Middle frontal gyrus (tissue), 1 donor: ENCODE measurements at regions not wholly inside any gene's neighbourhood (a gene's known extent, or its start where the extent isn't known, plus 50 kb on each side); places are given as distances from the start of the nearest gene placed in this dataset.
"Not testable (repeated sequence)": the region's sequence is repeated elsewhere in the genome, so short reads cannot be mapped to it uniquely, and the experiment has no call there.

ENCODE experiments used
- DNase-seq: peaks from one replicate; pipeline ENCODE4 v3.0.0-alpha.2; 2015; ENCODE audit warnings: low spot score; ENCODE audit errors: extremely low spot score

DNA sequence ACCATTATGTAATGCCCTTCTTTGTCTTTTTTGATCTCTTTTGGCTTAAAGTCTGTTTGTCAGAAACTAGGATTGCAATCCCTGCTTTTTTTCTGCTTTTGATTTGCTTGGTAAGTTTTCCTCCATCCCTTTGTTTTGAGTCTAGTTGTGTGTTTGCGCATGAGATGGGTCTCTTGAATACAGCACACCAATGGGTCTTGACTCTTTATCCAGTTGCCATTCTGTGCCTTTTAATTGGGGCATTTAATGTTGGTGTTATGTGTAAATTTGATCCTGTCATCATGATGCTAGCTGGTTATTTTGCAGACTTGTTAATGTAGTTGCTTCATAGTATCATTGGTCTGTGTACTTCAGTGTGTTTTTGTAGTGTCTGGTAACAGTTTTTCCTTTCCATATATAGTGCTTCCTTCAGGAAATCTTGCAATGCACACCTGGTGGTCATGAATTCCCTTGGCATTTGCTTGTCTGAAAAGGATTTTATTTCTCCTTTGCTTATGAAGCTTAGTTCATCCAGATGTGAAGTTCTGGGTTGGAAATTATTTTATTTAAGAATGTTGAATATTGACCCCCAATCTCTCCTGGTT lies 416.9 kb downstream of the SPRY2 start:
- not testable (repeated sequence) for DNase-seq

DNA sequence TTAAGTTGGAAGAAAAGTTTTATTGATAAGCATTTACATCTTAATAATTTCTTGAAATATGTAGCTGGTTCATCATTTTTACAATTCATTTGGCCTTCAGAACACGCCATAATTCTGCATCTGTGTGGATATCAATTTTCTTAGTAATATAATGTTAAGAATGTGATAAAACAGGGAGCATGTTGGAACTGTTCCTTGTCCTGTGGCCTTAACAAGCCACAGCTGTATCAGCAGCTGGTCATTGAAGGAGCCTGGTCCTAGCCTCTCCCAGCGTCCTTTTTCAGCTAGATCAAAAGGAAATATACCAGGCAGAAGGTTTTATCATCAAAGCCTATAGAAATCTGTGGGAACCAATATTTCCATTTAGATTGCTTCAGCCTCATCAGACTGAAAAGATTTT lies 421.8 kb downstream of the SPRY2 start:
- DNase-seq, result no peak

DNA sequence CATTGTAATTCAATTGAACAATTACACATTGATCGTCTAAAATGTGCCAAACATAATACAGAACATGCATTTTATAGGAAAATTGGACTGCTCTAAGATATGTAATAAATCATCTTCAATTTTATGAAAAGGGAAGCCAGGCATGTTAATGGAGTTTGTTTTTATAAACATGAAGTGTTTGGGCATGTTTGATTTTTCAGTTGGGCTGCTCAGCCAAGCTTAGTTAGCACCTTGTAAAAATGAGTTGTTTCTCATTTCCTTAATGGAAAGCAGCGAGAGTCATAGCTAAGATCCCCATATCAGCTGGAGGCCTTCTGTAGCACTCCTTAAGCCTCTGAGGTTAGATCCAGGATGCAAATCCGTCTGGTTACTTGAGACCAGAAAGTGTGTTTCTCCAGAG lies 422.3 kb downstream of the SPRY2 start:
- no peak for DNase-seq

DNA sequence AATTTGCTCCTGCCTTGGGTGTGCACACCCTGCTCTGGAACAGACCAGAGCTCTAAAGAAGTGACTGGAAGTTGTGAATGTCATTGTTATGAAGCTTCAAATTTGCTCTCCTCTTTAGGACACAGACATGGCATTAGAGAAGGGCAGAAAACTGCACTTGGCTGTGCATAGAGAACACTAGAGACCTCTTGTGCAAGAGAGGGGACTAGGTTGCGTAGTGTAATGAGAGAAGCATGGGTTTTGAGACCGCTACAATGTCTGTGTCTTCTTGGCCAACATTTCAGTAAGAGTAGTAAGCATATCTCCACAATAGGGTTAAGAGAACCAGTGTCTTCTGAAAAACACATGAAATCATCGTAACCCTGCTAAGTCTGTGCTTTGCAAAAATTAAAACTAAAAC lies 423.3 kb downstream of the SPRY2 start:
- DNase-seq, result no peak

DNA sequence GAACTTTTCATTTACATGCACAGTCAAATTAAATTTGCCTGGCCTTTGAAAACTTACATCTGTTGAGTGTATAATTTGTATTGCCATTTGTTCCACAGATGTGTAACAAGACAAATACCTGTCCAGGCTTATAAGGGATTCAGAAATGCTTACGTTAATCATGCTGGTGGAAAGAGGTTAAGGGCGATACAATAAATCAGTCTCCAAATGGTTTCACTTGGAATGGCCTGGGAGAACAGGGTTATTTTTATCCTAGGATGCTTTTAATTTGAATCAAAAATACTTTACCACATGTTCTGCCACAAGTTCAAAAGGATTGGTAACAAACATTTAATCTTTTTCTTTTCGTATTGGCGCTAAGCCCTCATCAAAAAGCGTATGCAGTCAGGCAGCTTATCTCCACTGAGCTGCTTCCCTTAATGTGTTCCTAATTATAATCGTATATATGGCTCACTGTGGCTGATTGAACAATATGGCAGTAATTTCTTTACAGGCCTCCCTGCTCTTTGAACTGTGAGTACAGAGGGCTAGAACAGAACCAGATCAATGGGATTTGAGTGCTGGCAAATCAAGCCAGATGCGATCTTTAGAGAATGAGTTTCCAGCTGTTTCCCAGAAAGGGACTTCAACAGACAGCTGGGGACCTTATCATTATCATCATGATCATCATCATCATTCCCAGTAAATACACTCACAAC lies 425.7 kb downstream of the SPRY2 start:
- DNase-seq, result no peak

DNA sequence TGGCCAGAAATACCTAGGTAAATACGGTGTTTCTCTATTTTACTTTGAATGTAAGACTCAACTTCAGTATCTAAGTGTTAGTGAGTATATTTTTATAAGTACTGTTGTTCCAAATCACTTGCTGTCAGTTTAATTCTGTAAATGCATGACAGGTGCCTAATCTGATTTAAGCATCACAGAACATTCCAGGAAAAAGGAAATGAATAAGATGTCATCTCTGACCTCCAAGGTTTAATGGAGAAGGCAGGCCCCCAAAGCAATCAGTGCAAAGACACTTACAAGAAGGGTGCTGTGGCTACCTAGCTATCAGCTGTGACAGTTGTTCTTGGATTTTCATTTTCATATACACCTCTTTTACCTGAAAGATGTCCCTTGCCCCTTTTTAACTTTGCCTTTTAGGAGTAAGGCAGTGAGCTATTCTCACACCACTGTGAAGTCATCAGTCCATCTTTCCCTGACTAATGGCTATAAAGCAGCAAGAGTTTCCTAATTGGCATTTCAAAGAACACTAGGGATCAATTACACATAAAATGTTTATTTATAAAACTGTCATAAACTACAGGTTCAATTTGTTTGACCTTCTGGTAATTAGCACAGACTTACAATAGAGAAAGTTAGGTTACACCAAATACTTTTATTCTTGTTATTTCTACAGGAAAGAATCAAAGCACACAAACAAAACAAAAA lies 427.6 kb downstream of the SPRY2 start:
- DNase-seq, result no peak

DNA sequence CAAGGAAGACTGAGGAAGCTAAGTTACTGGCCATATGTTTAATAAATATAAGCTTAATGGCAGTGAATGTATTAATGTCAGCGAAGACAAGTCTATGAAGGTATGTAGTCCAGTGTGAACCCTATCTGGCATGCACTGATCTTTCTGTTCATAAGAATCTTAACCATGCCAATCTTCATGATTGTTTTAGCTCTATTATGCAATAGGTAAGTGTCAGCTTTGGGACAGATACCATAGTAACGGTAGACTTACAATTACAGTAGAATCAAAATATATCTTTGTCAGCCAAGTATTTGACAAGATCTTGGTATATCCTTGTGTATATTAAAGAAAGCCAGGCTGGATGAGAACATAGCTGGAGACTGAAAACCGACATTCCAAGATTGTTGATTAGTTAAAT lies 428.5 kb downstream of the SPRY2 start:
- DNase-seq, result no peak

DNA sequence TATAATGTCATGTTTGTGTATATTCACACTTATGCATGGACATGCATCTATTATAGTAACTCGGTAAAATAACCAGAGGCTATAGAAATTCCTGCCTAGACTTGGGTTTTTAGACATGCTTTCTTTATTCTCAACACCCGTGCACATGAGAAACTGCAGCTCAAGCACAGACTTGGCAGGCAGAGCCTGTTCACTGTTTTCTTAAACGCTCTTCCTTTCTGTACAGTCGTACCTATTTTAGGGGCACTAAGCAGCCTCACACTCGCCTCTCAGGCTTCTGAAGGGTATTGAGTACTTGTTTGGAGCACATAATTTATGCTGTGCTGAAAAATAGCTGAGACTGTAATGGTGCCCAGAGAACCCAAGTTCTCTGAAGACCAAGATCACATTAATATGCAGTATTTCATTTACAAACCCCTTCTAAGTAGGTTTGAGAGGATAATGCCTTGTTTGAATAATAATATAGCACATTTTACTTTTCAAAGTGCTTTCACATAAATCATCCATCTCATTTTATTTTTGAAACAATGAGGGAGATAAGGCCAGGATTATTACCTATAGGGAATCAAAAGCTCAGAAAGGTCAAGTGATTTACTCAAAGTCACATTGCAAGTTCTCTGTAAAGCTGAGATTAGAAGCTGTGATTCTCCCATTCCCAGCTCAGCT lies 429.9 kb downstream of the SPRY2 start:
- no peak for DNase-seq

DNA sequence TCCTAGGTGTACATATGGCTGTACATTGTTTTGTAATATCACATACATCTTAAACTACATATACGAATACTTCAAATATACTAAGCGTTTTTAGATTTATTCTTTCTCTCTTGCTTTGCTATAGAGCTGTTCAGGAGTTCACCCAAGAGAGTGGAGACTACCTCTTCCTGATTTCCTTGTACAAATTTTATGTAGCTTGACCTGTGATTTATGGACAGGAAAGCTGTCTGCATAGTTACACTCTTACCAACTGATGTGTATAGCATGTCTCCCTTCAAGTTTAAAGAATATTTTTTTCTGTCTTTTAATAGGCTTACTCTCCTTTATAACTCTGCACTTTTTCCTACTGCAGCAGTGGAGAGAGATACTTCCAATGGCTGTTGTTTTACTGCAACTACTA lies 428.7 kb downstream of the NDFIP2 start:
- DNase-seq, result no peak

DNA sequence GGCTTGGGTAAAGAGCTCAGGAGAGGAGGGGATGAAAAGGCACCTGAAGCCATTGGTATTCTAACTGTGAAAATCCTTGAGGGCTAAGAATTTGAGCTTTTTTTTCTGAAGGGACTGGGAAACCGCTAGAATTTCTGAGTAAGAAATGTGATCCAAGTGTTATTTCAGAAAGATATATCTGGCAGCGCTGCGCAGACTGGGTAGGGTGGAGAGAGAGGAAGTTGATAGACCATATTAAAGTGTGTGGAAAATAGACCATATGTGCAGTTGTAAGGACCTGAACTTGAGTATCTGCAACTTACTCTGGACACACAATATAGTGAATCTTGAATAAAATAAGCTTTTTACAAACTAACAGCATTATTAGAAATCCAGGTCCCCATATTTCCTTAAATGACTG lies 427.4 kb downstream of the NDFIP2 start:
- DNase-seq, result no peak

DNA sequence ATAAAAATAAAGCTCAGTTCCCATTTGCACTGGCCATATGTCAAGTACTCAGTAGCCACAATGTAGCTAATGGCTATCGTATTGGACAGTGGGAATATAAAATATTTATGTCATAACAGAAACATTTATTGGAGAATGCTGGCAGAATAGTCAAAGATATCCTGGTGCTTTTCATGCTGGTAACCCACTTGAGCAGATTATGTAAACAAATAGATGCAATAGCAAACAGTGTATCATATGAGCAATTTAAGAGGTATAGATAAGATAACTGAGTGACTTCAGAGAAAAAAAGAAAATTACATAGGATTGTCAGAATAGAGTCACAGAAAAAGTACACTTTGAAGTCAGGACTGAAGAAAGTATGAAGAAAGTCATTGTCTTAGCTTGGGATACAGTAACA lies 426.6 kb downstream of the NDFIP2 start:
- no peak for DNase-seq

DNA sequence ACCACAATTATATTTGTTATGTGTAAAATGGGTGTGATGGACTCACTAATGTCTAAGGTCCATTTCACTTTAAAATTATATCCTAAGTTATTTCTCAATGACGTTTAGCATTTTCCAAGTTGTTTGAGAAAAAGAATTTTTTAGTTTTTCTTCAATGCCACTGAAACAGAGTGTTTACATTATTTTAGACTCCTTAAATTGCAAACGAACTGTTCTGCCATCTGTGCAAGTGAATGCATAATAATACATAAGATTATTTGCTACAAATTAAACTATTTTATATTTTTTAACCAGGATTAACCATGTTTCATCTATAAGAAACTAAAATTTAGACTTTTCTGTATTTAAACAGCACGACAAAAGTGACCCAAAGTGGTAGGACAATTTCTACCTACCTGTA lies 425.4 kb downstream of the NDFIP2 start:
- no peak for DNase-seq

DNA sequence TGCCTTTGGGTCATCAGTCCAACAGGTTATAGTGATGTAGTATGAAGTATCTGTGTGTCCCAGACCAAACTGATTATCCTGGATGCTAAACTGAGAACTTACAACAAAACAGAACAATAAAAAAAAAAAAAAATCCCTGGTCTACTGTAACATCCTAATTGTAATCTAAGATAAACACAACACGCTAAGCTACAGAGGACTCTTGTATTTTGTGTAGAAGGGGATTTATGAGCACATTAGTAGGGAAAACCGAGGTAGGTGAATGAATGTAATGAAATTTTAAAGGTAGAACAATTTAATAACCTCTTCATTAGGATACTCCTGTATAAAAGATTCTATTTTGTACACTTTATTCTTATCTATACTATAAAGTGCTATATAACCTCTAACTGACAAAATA lies 424.1 kb downstream of the NDFIP2 start:
- no peak for DNase-seq

DNA sequence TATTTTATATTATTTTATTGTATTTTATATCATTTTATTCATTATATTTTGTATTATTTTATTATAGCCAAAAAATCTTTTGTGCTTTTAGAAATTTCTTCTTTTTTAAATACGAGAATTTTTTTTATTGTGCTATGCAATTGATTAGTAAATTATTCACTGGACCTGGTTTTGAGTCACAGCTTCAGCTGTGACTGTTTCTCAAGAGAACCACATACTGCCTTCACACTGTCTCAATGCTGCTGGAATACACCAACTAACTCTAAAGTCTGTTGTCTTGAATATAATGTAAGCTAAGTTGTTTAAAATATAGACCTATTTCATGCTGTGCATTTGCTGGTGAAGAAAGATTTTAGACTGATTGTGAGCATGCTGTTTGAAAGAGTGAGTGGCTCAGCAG lies 423.6 kb downstream of the NDFIP2 start:
- no peak for DNase-seq

DNA sequence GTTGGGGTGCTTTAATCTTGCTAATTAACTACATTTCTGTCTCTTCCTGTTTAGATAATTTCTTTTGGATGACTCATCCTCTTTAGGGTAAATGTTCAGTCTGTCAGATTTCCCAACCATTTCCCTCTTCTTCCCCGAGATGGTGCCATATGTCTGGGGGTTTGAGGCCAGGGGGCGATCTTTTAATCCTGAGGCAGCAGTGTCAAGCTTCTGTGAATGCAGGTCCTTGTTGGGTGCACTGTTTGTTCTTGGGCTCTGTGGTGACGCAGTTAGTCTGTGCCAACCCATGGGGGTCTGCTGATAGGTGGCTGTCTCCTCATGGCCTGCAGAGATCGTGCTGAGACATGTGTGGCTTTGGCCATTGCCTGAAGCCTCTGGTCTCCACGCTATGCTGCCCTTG lies 420.4 kb downstream of the NDFIP2 start:
- no peak for DNase-seq

DNA sequence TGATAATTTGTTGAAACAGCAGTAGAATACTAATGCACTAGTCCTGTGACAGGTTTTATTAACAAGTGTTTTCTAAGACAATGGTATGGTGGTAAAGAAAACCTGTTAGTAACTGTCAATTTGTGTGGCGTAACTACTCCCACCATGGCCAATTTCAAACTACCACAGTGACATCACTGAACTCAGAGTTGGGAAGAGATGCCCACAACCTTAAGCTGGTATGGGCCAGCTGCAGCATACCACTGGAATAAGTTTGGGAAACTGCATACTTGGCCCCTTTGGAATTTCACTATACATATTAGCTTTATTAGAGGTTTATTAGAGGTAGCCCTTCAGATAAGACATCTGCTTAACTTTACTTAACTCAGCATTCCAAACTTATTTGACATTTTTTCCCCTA lies 419.4 kb downstream of the NDFIP2 start:
- no peak for DNase-seq

DNA sequence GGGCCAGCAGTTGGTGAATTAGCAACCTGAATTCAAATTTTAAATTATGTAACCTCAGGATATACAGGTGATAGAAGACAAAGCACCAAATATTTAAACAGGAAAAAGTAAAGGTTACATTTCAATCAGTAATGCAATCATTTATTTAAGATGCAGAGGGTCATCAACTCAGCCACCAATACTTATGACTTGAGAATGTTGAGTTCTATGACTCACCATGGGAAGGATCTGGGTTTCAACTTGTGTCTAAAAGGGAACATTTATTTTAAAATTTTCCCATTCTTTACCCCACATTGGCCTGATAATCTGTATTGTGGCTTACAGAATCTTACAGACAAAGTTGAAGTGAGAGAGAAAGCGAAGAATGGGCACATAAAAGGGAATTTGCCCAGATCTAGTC lies 418.0 kb downstream of the NDFIP2 start:
- no peak for DNase-seq

DNA sequence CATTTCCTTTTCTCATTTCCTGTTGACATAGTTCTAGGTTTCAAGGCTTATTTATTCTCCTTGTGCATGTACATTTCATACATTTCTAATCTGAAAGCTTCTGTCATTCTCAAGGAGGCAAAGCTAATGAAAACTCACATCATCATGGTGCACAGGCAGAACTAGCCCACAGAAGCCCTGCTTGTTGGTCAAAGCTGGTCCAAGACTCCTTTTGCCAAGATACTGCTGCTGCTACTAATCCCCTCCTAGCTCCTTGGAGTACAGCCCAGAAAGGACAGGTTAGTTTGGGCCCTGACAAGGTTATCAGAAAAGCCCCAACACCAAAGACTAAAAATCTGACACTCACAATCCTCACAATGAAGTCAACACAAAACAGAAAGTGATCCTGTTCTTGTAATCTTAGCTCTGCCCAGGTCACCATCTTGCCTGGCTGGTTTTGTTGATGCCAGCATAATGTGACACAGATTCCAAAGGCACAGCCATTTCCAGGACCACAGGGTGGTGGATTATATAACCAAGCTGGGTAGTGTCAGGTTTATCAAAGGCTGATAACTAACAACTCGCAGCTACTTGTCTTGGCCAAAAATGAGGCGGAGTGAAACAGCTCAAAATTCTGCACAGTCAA lies 417.4 kb downstream of the NDFIP2 start:
- no peak for DNase-seq

DNA sequence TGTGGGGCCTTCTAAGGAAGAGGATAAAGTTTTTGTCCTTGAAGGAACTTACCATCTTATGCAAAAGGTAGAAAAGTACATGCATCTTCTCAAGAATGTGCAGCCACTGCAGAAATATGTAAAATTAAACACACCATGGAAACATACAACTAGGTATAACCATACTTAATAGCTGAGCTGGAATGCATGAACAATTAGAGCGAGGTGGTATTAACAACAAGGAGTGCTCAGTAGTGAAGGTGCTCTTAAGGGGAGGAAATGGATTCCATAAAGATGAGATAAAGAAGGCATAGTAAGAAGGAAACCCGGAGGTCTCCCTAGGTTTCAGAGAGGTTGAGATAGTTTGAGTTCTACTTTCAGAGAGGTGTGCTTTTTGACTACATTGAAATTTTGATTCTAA lies 415.9 kb downstream of the NDFIP2 start:
- DNase-seq, result no peak

DNA sequence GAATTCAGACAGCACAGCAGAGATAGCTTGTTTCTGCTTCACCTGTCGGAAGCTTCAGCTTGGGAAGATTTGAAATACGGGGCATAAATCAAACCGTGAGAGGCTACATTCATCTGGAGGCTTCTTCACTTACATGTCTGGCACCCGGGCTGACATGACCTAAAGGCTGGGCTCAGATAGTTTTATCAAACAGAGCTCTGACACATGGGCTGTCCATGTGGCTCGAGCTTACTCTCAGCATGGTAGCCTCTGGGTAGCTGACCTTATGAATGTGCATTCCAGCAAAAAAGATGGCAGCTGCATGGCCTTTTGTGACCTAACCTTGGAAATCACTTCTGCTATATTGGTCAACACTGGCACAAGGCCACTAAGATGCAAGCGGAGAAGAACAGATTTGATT lies 414.5 kb downstream of the NDFIP2 start:
- no peak for DNase-seq

DNA sequence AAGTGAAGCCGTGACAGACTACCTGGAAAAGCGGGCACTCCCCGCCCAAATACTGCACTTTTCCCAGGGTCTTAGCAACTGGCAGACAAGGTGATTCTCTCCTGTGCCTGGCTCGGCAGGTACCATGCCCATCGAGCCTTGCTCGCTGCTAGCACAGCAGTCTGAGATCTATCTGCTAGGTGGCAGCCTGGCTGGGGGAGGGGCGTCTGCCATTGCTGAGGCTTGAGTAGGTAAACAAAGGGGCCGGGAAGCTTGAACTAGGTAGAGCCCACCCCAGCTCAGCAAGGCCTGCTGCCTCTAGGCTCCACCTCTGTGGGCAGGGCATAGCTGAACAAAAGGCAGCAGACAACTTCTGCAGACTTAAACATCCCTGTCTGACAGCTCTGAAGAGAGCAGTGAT lies 406.3 kb downstream of the NDFIP2 start:
- DNase-seq, result not testable (repeated sequence)

DNA sequence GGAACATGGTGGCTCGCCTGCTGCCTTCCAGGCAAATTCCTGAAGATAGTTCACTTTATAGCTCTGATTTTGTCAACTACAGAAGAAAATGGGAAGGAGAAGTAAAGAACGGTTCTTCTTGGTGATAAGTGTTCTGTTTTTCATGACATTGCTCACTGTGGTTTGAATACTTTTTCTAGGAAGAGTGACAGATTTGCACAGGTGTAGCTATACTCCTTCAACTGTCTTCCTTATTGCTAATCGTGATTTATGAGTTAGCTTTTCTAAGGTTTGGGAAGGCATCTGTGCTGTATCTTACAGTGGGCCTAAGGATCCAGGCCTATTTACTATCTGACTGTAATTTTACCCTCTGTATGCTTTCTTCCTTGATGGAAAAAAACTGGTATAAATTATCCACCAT lies 405.6 kb downstream of the NDFIP2 start:
- no peak for DNase-seq
